GM18520 (cell line): ENCODE measurements at regions not wholly inside any gene's neighbourhood (a gene's known extent, or its start where the extent isn't known, plus 50 kb on each side); places are given as distances from the start of the nearest gene placed in this dataset.

ENCODE experiments used
- ATAC-seq: cut with Tn5 transposase; IDR thresholded peaks from one replicate; pipeline ENCODE4 v1.9.1; 2021; ENCODE audit not compliant: unreplicated experiment

GRCh38 chr2:153109793-153110192 lies 368.8 kb downstream of the RPRM start:
- no peak for ATAC-seq

- no peak for ATAC-seq
Observed at GRCh38 chr2:153106802-153107477, 371.6 kb downstream of the RPRM start.

- no peak for ATAC-seq
Observed at GRCh38 chr2:153105829-153106578, 372.6 kb downstream of the RPRM start.

GRCh38 chr2:153101187-153101586 lies 377.4 kb downstream of the RPRM start:
- ATAC-seq, result no peak

- no peak for ATAC-seq
Observed at GRCh38 chr2:153100151-153100550, 378.4 kb downstream of the RPRM start.

- no peak for ATAC-seq
Observed at GRCh38 chr2:153098073-153098472, 379.7 kb downstream of the ARL6IP6 start.

- ATAC-seq, result no peak
Observed at GRCh38 chr2:153096272-153096671, 377.9 kb downstream of the ARL6IP6 start.

- no peak for ATAC-seq
Observed at GRCh38 chr2:153091344-153091743, 372.9 kb downstream of the ARL6IP6 start.

GRCh38 chr2:153079315-153079714 lies 360.9 kb downstream of the ARL6IP6 start:
- ATAC-seq, result no peak

- ATAC-seq, result no peak
Observed at GRCh38 chr2:153077311-153077710, 358.9 kb downstream of the ARL6IP6 start.

- no peak for ATAC-seq
Observed at GRCh38 chr2:153074207-153074606, 355.8 kb downstream of the ARL6IP6 start.

GRCh38 chr2:153072813-153073212 lies 354.4 kb downstream of the ARL6IP6 start:
- ATAC-seq, result no peak

- ATAC-seq, result no peak
Observed at GRCh38 chr2:153072077-153072476, 353.7 kb downstream of the ARL6IP6 start.

GRCh38 chr2:153071090-153071489 lies 352.7 kb downstream of the ARL6IP6 start:
- no peak for ATAC-seq

- ATAC-seq, result no peak
Observed at GRCh38 chr2:153068915-153069314, 350.5 kb downstream of the ARL6IP6 start.

GRCh38 chr2:153068052-153068451 lies 349.6 kb downstream of the ARL6IP6 start:
- ATAC-seq, result no peak

GRCh38 chr2:153059338-153060052 lies 341.1 kb downstream of the ARL6IP6 start:
- no peak for ATAC-seq

GRCh38 chr2:153057743-153058142 lies 339.3 kb downstream of the ARL6IP6 start:
- no peak for ATAC-seq

GRCh38 chr2:153055182-153055581 lies 336.8 kb downstream of the ARL6IP6 start:
- ATAC-seq, result no peak

- no peak for ATAC-seq
Observed at GRCh38 chr2:153052807-153053559, 334.6 kb downstream of the ARL6IP6 start.

GRCh38 chr2:153047220-153047619 lies 328.8 kb downstream of the ARL6IP6 start:
- ATAC-seq, result no peak
